ENCODE measurements at regions not wholly inside any gene's neighbourhood (a gene's known extent, or its start where the extent isn't known, plus 50 kb on each side); places are given as distances from the start of the nearest gene placed in this dataset.

DNA sequence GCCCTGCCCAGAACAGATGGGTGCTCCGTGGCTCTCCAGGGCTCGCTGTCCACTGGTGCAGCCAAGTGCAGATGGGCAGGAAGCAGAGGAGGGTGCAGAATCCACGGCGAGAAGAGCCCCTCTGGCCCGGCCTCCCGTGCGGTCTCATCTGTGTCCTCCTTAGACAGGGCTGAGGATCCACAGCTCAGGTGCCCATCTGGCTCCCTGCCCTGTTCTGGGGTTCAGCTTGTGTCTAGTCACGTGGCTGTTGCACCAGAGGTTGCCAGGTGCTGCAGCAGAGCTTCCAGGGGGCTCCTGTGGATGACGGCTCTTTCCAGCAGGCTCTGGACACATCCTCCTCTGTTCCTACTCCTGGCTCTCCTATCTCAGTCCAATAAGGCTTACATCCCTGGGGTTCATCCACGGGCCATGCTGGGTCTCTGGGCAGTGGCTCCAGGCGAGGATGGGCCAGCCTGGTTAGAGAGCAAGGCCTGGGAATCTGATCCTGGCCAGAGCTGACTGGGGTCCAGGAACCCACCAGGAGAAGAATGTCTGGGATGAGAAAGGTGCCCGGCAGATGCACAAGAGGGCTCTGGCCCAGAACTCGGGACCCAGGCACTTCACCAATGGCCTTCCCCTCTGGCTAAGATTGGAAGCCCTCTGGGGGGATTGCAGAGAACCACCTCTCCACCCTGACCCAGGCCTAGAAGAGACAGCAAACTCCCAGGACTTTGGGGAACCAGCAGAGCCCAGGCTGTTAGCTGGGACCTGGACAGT is 116.3 kb upstream of the ID2 start:
- TF ChIP-seq EP300 (IDR thresholded peaks at IDR 0.05) (no peak), POLR2A (IDR thresholded peaks at IDR 0.05; ENCODE audit: low read depth) (no peak), POLR2AphosphoS5 (IDR thresholded peaks at IDR 0.05) (no peak)
- TF ChIP-seq, protein P1, sequence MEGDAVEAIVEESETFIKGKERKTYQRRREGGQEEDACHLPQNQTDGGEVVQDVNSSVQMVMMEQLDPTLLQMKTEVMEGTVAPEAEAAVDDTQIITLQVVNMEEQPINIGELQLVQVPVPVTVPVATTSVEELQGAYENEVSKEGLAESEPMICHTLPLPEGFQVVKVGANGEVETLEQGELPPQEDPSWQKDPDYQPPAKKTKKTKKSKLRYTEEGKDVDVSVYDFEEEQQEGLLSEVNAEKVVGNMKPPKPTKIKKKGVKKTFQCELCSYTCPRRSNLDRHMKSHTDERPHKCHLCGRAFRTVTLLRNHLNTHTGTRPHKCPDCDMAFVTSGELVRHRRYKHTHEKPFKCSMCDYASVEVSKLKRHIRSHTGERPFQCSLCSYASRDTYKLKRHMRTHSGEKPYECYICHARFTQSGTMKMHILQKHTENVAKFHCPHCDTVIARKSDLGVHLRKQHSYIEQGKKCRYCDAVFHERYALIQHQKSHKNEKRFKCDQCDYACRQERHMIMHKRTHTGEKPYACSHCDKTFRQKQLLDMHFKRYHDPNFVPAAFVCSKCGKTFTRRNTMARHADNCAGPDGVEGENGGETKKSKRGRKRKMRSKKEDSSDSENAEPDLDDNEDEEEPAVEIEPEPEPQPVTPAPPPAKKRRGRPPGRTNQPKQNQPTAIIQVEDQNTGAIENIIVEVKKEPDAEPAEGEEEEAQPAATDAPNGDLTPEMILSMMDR (IDR thresholded peaks at IDR 0.05), result no peak

Measured in esophagus muscularis mucosa (tissue), 4 donors.